IPS-NIHi11 (cell line): ENCODE measurements at regions not wholly inside any gene's neighbourhood (a gene's known extent, or its start where the extent isn't known, plus 50 kb on each side); places are given as distances from the start of the nearest gene placed in this dataset.

ENCODE experiments used
- DNase-seq: peaks from one replicate; pipeline ENCODE4 v3.0.0; 2012; ENCODE audit warnings: mixed read lengths, low spot score

DNA sequence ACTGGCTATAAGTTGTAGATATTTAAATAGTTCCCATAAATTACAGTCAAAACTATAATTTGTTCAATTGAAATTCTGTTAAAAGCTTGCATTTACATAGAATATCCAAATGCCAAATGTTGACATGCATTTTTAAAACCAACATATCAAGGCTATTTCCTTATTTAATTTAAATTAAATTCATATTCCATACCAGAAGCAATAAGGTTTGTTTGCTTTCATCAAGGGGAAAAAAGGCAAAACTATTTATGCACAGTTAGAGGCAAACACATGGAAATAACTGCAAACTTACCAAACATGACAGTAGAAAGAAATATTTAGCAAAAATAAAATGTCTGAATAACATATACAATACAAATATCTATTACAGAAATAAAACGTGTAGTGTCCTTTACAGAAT, 1581.2 kb upstream of the TENM4 start:
- no peak for DNase-seq

DNA sequence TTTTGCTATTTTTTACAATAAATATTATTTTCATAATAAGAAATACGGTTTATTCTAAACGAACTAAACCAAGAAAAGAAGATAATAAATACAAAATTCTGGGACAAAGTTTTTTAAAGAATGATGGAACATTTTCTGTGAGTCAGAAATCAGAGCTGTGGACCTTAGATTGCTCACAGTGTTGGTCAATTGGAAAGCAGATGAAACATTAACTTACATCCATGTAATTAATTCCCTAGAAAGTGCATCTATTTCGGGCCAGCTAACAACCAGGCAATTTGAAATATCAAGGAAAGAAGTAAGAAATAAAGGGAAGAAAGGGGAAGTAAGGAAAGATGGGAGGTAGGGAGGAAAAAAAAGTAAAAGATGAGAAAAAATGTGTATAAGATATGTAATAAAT, 1569.8 kb upstream of the TENM4 start:
- no peak for DNase-seq

DNA sequence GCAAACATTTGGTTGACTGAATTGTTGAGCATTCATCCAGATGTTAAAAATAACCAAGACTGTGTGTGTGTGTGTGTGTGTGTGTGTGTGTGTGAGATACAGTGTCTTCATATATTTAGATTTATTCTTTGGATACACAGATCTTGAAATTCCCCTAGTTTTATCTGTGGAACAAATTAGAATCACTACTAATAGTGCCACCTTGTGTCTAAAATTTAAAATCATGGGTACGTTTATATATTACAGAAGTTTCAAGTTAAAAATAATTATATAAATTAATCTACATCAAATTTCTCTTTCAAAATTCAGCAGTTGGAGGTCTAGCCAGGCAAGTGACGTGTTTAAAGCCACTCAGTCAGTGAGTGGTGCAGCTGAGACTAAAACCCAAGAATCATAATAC, 1566.2 kb upstream of the TENM4 start:
- DNase-seq = no peak

DNA sequence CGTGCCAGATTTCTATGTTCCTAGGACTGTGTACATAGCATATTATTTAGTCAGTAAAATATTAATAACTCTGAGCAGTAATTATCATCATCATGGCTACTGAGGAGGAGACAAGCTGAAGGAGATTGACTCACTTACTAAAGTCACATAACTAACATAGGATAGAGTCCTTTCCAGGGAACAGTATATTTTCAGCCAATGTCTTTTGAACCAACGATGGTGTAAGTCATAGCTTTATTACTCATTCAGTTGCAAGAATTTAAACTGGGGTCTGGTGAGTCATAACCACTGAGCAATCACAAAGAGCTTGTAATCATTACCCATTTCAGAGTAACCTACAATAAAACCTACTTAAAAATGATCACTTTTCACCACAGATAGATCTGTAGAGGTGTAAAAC, 1564.8 kb upstream of the TENM4 start:
- no peak for DNase-seq

DNA sequence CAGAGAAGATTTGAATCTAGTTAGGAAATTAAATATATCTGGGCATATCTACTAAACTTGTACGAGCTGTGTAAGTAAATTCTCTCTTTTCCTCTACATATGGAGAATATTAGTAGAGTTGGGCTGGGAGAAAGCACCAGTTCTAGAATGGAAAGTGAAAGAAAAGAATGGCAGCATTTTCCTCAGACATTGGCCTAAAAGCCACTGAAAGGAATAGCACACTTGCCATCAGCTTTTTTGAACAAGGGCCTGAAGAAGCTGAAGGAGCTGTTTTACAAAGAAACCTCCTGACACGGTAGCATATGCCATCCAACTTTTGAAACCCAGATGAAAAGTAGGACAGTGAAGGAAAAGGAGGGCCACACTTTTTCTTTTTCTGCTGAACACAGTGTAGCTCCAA, 1563.7 kb upstream of the TENM4 start:
- DNase-seq = no peak

DNA sequence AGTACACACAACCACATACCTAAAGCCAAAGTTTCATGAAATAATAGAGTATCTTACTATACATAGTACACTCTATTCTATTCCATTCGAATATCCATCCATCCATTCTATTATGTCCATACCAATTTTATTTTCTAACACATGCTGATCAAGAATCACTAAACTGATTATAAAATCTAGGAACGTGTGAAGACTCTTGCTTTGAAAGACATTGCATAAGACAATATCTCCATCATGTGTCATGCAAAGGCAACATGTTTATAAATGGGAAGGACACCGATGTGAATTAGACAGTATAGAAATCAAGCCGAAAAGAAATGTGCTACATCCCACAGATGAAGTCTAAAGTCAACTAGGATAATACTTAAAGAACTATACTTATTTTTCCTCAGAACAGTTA, 1561.5 kb upstream of the TENM4 start:
- DNase-seq = no peak

DNA sequence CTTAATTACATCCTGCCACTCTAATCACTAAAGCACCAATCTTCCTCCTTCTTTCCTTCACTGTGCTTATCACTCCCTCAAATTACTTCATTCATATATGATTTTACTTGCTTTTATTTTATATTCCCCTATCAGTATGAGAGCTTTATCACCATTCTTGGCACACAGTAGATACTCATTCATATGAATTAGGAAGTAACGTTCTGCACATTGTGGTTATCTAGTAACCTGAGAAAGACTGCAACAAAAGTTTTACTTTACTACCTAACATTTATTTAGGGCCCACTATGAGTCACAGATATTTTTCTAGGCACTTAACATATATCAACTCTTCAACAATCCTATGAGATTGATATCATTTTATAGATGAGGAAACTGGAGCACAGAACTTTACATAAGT, 1559.9 kb upstream of the TENM4 start:
- no peak for DNase-seq

DNA sequence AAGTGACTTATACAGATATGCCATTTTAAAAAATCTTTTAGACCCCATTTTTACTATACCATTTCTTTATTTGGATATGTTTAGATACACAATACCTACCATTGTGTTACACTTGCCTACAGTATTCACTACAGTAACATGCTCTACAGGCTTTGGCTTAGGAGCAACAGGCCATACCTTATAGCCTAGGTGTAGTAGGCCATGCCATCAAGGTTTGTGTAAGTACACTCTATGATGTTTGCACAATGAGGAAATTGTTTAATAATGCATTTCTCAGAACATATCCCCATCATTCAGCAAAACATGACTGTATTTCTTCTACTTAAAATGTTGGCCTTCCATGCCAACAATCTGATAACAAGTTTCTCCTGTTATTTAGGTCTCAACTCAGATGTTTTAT, 1559.5 kb upstream of the TENM4 start:
- DNase-seq = no peak

DNA sequence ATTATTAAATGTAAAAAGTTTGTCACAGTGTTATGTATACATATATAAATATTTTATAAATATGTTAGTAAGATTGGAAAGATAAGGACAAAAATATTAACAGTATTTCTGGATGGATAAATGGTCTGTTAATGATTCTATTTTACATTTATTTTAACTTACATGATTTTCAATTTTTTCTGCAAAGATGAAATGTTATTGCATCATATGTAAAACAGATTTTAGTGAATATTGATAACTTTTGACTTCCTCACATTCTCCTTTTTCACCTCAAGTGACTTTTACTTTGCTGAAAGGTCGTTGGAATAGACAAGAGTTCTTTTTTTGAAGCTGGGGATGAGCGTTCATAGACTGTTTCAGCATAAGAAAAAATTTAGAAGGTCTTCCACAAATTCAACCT, 1554.7 kb upstream of the TENM4 start:
- no peak for DNase-seq

DNA sequence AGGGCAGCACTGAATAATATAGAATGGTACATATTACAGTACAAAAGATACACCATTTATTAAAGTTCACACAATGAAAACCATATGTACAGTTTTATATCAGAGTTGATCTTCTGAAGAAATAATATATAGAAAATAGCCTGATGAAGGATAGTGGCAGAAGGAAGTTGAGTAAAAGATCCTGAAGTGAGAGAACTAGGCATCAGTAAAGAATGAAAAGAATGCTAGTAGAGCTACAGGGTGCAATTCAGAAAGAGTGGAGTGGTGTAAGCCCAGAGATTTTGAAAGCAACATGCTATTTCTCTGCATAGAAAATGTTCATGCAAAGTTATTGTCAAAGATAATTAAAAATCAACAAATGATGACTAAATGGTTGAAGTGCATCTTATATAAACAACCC, 1552.7 kb upstream of the TENM4 start:
- peak; percentile 8 for DNase-seq

DNA sequence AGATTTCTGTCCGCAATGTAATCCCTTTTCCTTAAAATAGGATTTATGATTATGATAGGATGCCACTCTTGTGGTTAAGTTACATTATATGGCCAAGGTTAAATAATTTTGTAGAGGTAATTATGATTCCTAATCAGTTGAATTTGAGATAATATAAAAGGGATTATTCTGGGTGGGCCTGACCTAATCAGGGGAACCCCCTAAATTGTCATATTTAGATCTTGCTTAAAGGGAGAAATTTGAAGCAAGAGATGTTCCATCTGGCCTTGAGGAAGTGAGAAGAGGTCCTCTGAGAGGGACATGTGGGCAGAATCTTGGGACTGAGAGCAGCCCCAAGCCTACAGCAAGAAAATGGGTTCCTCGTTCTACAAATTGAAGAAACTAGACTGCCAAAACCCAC, 1550.1 kb upstream of the TENM4 start:
- DNase-seq = no peak

DNA sequence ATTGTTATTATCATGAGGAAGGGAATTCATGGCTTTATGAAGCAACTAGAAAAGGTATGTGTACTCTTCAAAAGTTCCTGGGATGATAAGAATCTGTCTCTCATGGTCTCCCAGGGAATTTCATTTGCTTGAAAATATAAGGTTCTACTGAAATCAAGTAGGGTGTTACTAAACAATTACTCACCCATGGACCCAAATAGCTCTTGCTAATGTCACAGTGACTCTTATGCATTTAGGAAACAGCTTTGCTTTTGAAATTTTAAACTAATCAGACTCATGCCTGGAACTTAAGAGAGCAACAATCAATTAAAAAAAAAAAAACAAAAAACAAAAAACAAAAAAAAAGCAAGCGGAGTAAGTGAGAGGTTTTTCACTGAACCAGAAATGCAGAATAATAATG, 1546.3 kb upstream of the TENM4 start:
- DNase-seq = no peak

DNA sequence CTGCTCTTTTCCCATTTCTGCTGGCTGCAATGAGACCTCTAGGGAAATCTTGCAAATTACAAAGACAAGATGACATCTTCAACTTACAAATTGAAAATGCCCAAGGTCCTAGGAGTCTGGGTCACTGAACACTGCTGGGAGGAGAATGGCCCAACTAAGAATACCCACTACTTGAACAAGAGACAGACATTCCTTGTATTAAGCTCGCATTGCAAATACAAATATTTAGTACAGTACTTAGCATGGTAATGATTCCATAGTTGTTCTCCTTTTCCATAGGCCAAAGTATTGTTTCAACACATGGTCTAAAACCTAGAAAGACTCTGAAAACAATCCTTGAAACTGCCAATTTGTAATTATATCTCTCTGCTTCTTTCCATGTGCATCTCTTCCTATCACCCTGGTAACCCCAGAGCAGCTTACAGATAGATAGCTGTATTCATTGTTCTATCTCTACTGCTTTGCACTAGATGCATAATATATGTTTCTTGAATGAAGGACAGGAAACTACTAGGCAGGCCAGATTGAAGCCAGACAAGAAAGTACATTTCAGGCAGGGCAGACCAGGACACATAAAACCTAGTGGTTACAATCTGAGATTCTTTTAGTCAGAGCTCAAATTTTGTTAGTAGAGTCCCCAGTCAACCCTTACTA, 1545.7 kb upstream of the TENM4 start:
- DNase-seq = no peak

DNA sequence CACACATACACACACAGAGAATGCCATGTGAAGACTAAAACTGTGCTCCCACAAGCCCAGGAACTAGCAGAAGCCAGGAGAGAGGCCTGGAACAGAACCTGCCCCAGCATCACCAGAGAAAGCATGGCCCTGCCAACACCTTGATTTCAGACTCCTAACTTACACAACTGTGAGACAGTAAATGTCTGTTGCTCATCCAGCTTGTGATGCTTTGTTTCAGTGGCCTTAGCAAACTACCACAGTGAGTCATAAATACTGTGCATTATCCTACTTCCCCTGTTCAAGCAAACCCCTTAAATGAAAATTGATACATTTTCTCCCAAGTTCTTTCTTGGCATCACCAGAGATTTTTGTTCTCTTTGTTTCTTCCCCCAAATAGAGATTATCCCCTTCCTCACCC, 1539.4 kb upstream of the TENM4 start:
- DNase-seq = no peak

DNA sequence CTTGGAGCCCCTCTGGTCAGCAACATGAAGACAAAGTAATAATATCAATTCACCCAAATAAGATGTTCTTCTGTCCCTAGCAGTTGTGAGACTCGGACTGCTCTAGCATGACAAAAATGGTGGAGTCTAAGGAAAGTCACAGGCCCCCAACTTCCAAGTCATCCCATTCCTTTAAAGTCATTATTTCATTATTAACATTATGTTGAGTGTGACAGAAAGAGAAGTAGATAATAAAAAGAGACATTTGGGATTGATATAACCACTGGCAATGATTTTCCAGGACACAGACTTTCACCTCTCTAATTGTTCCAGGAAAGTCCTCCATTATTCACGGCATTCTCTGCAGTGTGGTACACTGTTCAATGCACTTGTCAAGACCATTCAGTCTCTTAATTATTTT, 1533.0 kb upstream of the TENM4 start:
- DNase-seq = no peak

DNA sequence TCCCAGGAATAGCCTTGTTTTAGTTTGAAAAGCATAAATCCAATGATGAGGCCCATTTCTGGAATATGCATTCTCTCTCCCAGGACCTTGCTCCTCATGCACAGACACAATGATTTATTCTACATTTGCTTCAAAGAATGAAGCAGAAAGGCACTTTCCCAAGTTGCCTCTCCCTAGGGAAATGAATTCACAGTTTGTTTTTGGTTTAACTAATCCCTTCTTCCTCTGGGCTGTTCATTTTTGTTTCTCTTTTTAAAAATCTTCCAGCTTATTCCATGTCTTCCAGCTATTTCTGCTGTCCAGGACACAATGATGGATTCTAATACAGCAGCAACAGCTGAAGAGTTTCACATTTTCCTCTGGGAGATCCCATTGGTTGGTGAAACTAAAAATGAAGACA, 1529.2 kb upstream of the TENM4 start:
- DNase-seq = no peak

DNA sequence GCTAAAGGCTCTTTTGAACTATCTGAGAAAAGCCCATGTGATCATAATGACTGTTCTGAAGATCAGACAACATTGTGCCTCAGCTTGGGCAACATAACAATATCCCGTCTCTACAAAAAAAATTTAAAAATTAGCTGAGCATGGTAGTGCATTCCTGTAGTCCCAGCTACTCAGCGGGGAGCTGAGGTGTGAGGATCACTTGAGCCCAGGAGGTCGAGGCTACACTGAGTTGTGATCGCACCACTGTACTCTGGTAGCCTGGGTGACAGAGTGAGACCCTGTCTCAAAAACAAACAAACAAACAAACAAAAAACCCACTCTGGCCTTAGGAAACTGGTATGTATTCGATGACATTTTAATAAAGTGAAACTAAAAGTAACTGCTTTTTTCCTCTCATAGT, 1526.8 kb upstream of the TENM4 start:
- no peak for DNase-seq

DNA sequence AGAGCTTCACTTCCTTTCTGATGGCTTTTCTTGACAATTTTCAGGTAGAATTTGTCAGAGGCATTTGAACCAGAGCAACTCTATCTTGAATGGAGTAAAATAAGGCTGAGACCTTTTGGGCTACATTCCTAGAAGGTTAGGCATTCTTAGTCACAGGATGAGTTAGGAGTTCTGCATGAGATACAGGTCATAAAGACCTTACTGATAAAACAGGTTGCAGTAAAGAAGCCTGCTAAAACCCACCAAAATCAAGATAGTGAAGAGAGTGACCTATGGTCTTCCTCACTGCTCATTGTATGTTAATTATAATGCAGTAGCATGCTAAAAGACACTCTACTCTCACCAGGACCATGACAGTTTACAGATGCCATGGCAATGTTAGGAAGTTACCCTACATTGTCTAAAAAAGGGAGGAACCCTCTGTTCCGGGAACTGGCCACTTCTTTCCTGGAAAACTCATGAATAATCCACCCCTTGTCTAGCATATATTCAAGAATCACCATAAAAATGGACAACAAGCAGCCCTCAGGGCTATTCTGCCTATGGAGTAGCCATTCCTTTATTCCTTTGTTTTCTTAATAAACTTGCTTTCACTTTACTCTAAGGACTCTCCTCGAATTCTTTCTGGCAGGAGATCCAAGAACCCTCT, 1519.7 kb upstream of the TENM4 start:
- DNase-seq = no peak

DNA sequence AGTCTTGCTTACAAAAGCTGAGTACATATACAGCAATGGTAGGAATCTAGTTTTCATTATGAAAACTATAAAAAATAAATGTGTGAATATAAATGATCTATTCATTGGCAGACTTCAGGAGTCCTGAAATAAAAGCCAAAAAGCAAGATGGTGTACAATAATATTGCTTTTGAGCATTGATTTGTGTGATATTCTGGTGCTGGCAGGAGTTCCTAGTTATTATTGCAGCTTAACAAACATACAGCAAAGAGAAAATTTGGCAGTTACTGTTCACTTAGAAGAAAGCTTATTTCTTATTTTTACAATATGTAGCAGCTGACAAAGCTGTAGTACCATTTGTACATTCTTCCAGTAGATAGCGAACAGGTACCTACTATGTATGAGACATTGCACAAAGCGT, 1518.9 kb upstream of the TENM4 start:
- DNase-seq = no peak

DNA sequence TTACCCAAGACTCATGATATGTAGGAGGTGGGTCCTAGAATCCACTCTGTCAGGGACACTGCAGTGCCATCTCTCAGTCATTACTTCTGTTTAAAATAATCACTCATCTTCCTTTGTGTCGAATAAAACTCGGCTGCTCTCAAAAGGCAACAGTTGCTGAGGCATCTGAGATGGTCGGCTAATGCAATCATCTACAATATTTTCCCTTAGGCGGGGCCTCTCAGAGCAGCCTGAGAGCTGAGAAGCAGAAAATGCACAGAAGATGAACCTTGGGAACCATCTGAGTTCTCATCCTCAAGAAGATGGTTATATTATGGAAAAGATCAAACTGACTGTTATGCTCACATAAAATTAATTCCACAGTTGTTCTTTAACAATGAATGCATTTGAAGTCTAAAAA, 1518.2 kb upstream of the TENM4 start:
- DNase-seq = no peak

DNA sequence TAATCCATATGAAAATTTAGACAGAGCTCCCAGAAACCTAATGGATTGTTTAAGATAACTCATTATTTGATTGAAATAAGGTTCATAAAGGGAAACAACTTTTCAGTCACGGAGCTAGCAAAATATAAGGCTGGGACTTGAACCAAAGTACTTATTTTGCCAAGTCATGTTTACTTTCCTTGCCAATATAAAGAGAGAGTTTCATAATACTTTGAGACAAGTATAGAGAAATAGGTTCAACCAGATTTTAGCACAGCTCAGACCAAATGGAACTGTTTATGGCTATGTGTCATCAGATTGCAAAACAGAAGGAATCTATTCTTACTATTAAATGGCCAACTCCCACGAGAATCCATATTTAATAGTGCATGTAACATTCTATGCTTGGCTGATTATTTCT, 1517.5 kb upstream of the TENM4 start:
- no peak for DNase-seq

DNA sequence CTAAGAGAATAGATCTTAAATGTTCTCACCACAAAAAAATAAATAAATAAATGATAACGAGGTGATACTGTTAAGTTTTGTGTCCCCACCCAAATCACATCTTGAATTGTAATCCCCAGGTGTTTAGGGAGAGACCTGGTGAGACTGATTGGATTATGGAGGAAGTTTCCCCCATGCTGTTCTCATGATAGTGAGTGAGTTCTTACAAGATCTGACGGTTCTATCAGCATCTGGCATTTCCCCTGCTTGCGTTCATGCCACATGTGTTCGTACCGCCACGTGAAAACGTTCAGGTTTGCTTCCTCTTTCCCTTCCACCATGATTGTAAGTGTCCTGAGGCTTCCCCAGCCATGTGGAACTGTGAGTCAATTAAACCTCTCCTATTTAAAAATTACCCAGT, 1514.8 kb upstream of the TENM4 start:
- DNase-seq = no peak

DNA sequence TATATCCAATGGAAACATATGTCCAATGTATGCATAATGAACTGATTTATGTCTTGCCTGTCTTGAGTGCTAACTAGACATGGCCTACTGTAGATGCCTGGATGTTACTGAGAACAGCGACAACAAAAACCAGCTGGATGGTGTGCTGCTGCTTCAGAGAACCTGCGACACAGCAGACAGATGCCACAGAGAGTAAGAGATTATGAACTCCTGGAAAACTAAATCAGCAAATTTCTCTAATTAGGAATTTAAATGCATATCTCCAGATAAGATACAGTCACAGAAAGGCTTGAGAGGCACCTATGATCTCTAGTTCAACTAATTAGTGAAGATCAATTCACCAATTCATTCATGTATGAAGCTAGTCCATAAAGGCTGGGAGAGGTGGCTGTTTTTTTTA, 1508.0 kb upstream of the TENM4 start:
- no peak for DNase-seq

DNA sequence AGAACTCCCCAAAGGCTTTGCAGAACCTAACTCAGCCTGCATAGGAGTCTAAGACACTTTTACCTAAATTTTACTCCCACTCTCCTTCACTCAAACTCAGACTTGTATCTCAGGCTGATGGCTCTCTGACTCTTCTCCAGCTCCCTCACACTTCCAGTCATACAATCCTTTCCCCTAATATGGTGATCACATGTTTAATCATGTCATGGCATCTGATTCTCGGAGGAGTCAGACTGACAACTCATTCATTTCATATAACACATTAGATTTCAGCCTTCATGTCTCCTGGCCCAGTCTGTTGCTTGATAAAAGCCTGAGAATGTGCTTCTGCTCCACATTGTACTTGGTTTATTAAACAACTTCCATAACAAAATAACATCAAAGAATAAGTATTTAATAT, 1503.9 kb upstream of the TENM4 start:
- no peak for DNase-seq
